OCI-LY1 (cell line): ENCODE measurements at regions not wholly inside any gene's neighbourhood (a gene's known extent, or its start where the extent isn't known, plus 50 kb on each side); places are given as distances from the start of the nearest gene placed in this dataset.

Experiments
- EZH2 ChIP-seq: fragments of 200-600 bp; sonication (generic), shearing (Covaris generic); IDR thresholded peaks from 2 replicates; pipeline ENCODE4 v1.8.0; 2017; ENCODE audit warnings: borderline replicate concordance, mixed run types, mild to moderate bottlenecking, antibody characterized with exemption, low read length, moderate library complexity, mixed read lengths
- TF ChIP-seq, protein P1 (sequence below): fragments of 200-600 bp; sonication (generic), shearing (Covaris generic); IDR thresholded peaks from 2 replicates; pipeline ENCODE4 v1.5.1; 2017; ENCODE audit warnings: mild to moderate bottlenecking, antibody characterized with exemption, low read length, moderate library complexity, mixed read lengths

DNA sequence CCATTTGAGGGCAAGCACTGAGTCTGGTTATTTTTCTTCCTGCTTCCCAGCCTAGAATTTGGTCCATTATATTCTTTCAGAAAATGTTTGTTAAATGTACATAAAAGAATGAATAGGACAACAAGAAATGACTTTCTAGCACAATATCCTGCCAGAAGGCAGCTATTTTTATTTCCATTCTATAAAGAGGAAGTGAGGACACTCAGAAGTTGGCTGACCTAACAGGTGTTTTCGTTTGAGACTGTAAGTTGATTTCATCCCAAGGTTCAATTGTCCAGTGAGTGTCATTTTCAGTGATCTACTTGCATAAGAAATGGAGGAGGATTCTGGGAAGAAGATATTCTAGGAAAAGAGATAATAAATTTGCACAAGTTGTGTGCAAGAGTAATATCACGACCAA is 191.9 kb upstream of the POU1F1 start:
- TF ChIP-seq, protein P1, sequence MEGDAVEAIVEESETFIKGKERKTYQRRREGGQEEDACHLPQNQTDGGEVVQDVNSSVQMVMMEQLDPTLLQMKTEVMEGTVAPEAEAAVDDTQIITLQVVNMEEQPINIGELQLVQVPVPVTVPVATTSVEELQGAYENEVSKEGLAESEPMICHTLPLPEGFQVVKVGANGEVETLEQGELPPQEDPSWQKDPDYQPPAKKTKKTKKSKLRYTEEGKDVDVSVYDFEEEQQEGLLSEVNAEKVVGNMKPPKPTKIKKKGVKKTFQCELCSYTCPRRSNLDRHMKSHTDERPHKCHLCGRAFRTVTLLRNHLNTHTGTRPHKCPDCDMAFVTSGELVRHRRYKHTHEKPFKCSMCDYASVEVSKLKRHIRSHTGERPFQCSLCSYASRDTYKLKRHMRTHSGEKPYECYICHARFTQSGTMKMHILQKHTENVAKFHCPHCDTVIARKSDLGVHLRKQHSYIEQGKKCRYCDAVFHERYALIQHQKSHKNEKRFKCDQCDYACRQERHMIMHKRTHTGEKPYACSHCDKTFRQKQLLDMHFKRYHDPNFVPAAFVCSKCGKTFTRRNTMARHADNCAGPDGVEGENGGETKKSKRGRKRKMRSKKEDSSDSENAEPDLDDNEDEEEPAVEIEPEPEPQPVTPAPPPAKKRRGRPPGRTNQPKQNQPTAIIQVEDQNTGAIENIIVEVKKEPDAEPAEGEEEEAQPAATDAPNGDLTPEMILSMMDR, result no peak
- TF ChIP-seq EZH2, result no peak
